SK-N-SH (cell line): ENCODE measurements at regions not wholly inside any gene's neighbourhood (a gene's known extent, or its start where the extent isn't known, plus 50 kb on each side); places are given as distances from the start of the nearest gene placed in this dataset.

Experiments used
- CTCF ChIA-PET: fragments of 300-600, 350-600 bp; formaldehyde crosslinking; extraction: SDS; loops from one replicate; lab custom pipeline; 2021; lab: Yijun Ruan, JAX
- POLR2A ChIA-PET: fragments of 350-600 bp; sonication (Branson Sonifier 250); formaldehyde crosslinking; extraction: SDS; loops from one replicate; lab custom pipeline; 2020; ENCODE audit warnings: antibody characterized with exemption, inconsistent platforms; lab: Yijun Ruan, JAX
- DNase-seq: peaks from one replicate; pipeline ENCODE4 v3.0.0; 2012
- H2AFZ ChIP-seq: fragments of 200-600 bp; sonication (generic); 2 replicates; pipeline ENCODE4 v1.8.1; 2016; ENCODE audit warnings: antibody characterized with exemption, mild to moderate bottlenecking, low read depth
- H3F3A ChIP-seq: fragments of 200-600 bp; sonication (generic); replicated peaks from 2 replicates; pipeline ENCODE3; 2016; ENCODE audit warnings: antibody characterized with exemption, mild to moderate bottlenecking; ENCODE audit not compliant: insufficient read depth
- H3K27ac ChIP-seq, 2 experiments: fragments of 200-500 bp in 1 of 2; fragments of 200-600 bp in 1 of 2; sonication (Bioruptor generic) in 1 of 2; sonication (generic), shearing (Covaris generic) in 1 of 2; 2 replicates each; pipeline versions ENCODE4 v1.5.1 to v1.6.1; 2014 to 2016; ENCODE audit warnings: low read depth in 2 of 2, inconsistent platforms in 1 of 2, low read length in 1 of 2, mild to moderate bottlenecking in 1 of 2, mixed read lengths in 1 of 2
- H3K27me3 ChIP-seq: fragments of 200-600 bp; sonication (generic), shearing (Covaris generic); 2 replicates; pipeline ENCODE4 v1.6.1; 2016; ENCODE audit warnings: mixed run types; ENCODE audit not compliant: insufficient read depth
- H3K36me3 ChIP-seq, 2 experiments: fragments of 200-500 bp in 1 of 2; fragments of 200-600 bp in 1 of 2; sonication (Bioruptor generic) in 1 of 2; sonication (generic) in 1 of 2; replicated peaks in 1 of 2; 2 replicates each; pipeline versions ENCODE3 to v1.5.1; 2014 to 2016; ENCODE audit warnings: low read length in 1 of 2, mild to moderate bottlenecking in 1 of 2; ENCODE audit not compliant: insufficient read depth in 2 of 2, control insufficient read depth in 1 of 2
- H3K4me1 ChIP-seq, 2 experiments: fragments of 200-500 bp in 1 of 2; fragments of 200-600 bp in 1 of 2; sonication (Bioruptor generic) in 1 of 2; sonication (generic), shearing (Covaris generic) in 1 of 2; 2 replicates each; pipeline versions ENCODE4 v1.5.1 to v1.6.1; 2014 to 2016; ENCODE audit warnings: low read depth in 1 of 2, low read length in 1 of 2, mixed run types in 1 of 2; ENCODE audit not compliant: insufficient read depth in 2 of 2, control insufficient read depth in 1 of 2
- H3K4me2 ChIP-seq: fragments of 200-600 bp; sonication (generic), shearing (Covaris generic); 2 replicates; pipeline ENCODE4 v1.6.1; 2017; ENCODE audit warnings: mixed run types
- H3K4me3 ChIP-seq, 2 experiments: fragments of 200-500 bp in 1 of 2; fragments of 200-600 bp in 1 of 2; sonication (Bioruptor generic) in 1 of 2; sonication (generic), shearing (Covaris generic) in 1 of 2; 2 replicates each; pipeline versions ENCODE4 v1.5.1 to v1.8.1; 2014 to 2016; ENCODE audit warnings: low read depth in 2 of 2, inconsistent platforms in 1 of 2, low read length in 1 of 2, mild to moderate bottlenecking in 1 of 2, mixed read lengths in 1 of 2, moderate library complexity in 1 of 2
- H3K79me2 ChIP-seq: fragments of 200-600 bp; sonication (generic); 2 replicates; pipeline ENCODE4 v1.8.1; 2017; ENCODE audit warnings: mild to moderate bottlenecking; ENCODE audit not compliant: insufficient read depth
- H3K9ac ChIP-seq: fragments of 200-600 bp; sonication (generic); 2 replicates; pipeline ENCODE4 v1.6.1; 2017; ENCODE audit warnings: mixed run types
- H3K9me2 ChIP-seq: fragments of 200-600 bp; sonication (generic); 2 replicates; pipeline ENCODE4 v1.6.1; 2017; ENCODE audit warnings: mixed run types
- H3K9me3 ChIP-seq: fragments of 200-600 bp; sonication (generic); 2 replicates; pipeline ENCODE4 v1.6.1; 2017; ENCODE audit warnings: mixed run types, mild to moderate bottlenecking, moderate library complexity
- H4K20me1 ChIP-seq: fragments of 200-600 bp; sonication (generic); 2 replicates; pipeline ENCODE4 v1.6.1; 2017; ENCODE audit warnings: mild to moderate bottlenecking, mixed run types; ENCODE audit not compliant: insufficient read depth
- CTCF ChIP-seq: fragments of 200-600 bp; sonication (generic); IDR thresholded peaks from 2 replicates; pipeline ENCODE4 v1.6.1; 2017; ENCODE audit warnings: antibody characterized with exemption, mild to moderate bottlenecking, moderate library complexity
- EP300 ChIP-seq, 2 experiments: IDR thresholded peaks; 2 replicates each; pipeline versions ENCODE4 v1.4.0 to v1.6.1; 2012; ENCODE audit warnings: borderline replicate concordance in 1 of 2, low read depth in 1 of 2, low read length in 1 of 2
- FOXM1 ChIP-seq: IDR thresholded peaks from 2 replicates; pipeline ENCODE4 v1.4.0; 2012; ENCODE audit warnings: low read depth, mild to moderate bottlenecking
- GABPA ChIP-seq: IDR thresholded peaks from 2 replicates; pipeline ENCODE4 v1.4.0; 2012; ENCODE audit warnings: low read depth, mild to moderate bottlenecking
- GATA2 ChIP-seq: sonication (generic); formaldehyde crosslinking; IDR thresholded peaks from 2 replicates; pipeline ENCODE4 v1.5.0; 2020; ENCODE audit warnings: mild to moderate bottlenecking, missing genetic modification reagents
- JUND ChIP-seq: IDR thresholded peaks from 2 replicates; pipeline ENCODE4 v1.4.0; 2012
- MAX ChIP-seq: IDR thresholded peaks from 2 replicates; pipeline ENCODE4 v1.4.0; 2012; ENCODE audit warnings: low read depth
- MEF2A ChIP-seq: IDR thresholded peaks from 2 replicates; pipeline ENCODE4 v1.4.0; 2012; ENCODE audit warnings: low read depth, borderline replicate concordance
- PBX3 ChIP-seq: IDR thresholded peaks from 2 replicates; pipeline ENCODE4; 2012
- POLR2AphosphoS5 ChIP-seq: IDR thresholded peaks from 2 replicates; pipeline ENCODE4 v1.6.1; 2012; ENCODE audit warnings: low read depth, low read length
- RAD21 ChIP-seq: IDR thresholded peaks from 2 replicates; pipeline ENCODE4 v1.6.1; 2012; ENCODE audit warnings: mild to moderate bottlenecking, low read length
- RCOR1 ChIP-seq: fragments of 150-350 bp; IDR thresholded peaks from 2 replicates; pipeline ENCODE4 v1.6.1; 2017; ENCODE audit warnings: antibody characterized with exemption, low read length
- REST ChIP-seq: IDR thresholded peaks from 2 replicates; pipeline ENCODE4 v1.6.1; 2012; ENCODE audit warnings: mild to moderate bottlenecking, low read depth, low read length, moderate library complexity
- RFX5 ChIP-seq: IDR thresholded peaks from 2 replicates; pipeline ENCODE4 v1.6.1; 2012; ENCODE audit warnings: mild to moderate bottlenecking, improper control_type of control experiment, low read length
- RXRA ChIP-seq: IDR thresholded peaks from 2 replicates; pipeline ENCODE4 v1.4.0; 2012; ENCODE audit warnings: low read depth, mild to moderate bottlenecking, borderline replicate concordance
- SMC3 ChIP-seq: IDR thresholded peaks from 2 replicates; pipeline ENCODE4 v1.6.1; 2012; ENCODE audit warnings: low read depth, low read length, improper control_type of control experiment
- TCF12 ChIP-seq: IDR thresholded peaks from 2 replicates; pipeline ENCODE4 v1.4.0; 2012
- TEAD4 ChIP-seq: IDR thresholded peaks from 2 replicates; pipeline ENCODE4 v1.4.0; 2012; ENCODE audit warnings: mild to moderate bottlenecking, borderline replicate concordance; ENCODE audit not compliant: insufficient read depth
- USF2 ChIP-seq: fragments of 150-350 bp; IDR thresholded peaks from 2 replicates; pipeline ENCODE4 v1.6.1; 2017; ENCODE audit warnings: antibody characterized with exemption, low read length, low read depth, borderline replicate concordance
- YY1 ChIP-seq: IDR thresholded peaks from 2 replicates; pipeline ENCODE4 v1.4.0; 2012; ENCODE audit warnings: low read depth, mild to moderate bottlenecking
- WGBS: methylation state at CpG from one replicate; pipeline ENCODE4 v1.1.6; 2017; ENCODE audit warnings: low lambda C conversion rate; 5-methylcytosine and 5-hydroxymethylcytosine counted together

GRCh38 chr11:23179609-23180008 is 319.3 kb upstream of the CCDC179 start:
- no peak overlapping the region for H3K27ac ChIP-seq
- H3K4me3 ChIP-seq: no peak overlapping the region
- no peaks in the 10 kb centered on the region for H4K20me1 ChIP-seq
- no peak overlapping the region for H2AFZ ChIP-seq
- H3K9ac ChIP-seq: no peak overlapping the region
- H3K79me2 ChIP-seq: no peaks in the 10 kb centered on the region
- H3F3A ChIP-seq: no peaks in the 10 kb centered on the region
- TF ChIP-seq MEF2A (no peak), YY1 (no peak), TEAD4 (no peak), POLR2AphosphoS5 (no peak), FOXM1 (no peak), MAX (no peak), TCF12 (no peak), GATA2 (no peak)
- ChIA-PET POLR2A (no interaction called here), CTCF (interaction anchor here (0.7 kb wide), 1 partner anchor 1081 kb away, joined by 3 read pairs; no protein-coding TSS in a partner anchor)
- H3K4me1 ChIP-seq: no peaks in the 10 kb centered on the region
- no peaks in the 10 kb centered on the region for H3K36me3 ChIP-seq
- no peak overlapping the region for H3K4me2 ChIP-seq
- WGBS: 17% methylated on average over 1 of the region's 1 CpG
- H3K27me3 ChIP-seq: no peaks in the 10 kb centered on the region
- H3K9me3 ChIP-seq: no peaks in the 10 kb centered on the region
- H3K9me2 ChIP-seq: no peaks in the 10 kb centered on the region
- no peak for DNase-seq

- Histone ChIP-seq H3K79me2 (no peaks in the 10 kb centered on the region), H2AFZ (no peak overlapping the region), H3K9me2 (no peaks in the 10 kb centered on the region), H3K27me3 (no peaks in the 10 kb centered on the region), H3K36me3 (no peaks in the 10 kb centered on the region), H3F3A (no peaks in the 10 kb centered on the region), H4K20me1 (no peaks in the 10 kb centered on the region), H3K4me3 (no peak overlapping the region), H3K9ac (no peak overlapping the region), H3K4me1 (no peaks in the 10 kb centered on the region), H3K4me2 (no peak overlapping the region), H3K27ac (no peak overlapping the region), H3K9me3 (no peaks in the 10 kb centered on the region)
- DNase-seq: no peak
- WGBS: 45% methylated on average over 4 of the region's 4 CpGs
- POLR2A ChIA-PET: no interaction called here
- CTCF ChIA-PET: no interaction called here
- TF ChIP-seq GABPA (no peak), YY1 (no peak), CTCF (no peak), RAD21 (no peak), PBX3 (no peak), RFX5 (no peak), GATA2 (no peak), REST (no peak), USF2 (no peak), JUND (no peak), RXRA (no peak), EP300 (IDR thresholded peaks at IDR 0.05; ENCODE audit: borderline replicate concordance in 1 of 2, low read depth in 1 of 2, low read length in 1 of 2) (no peak), RCOR1 (no peak), SMC3 (no peak)
Measured at GRCh38 chr11:23181022-23181807, 320.9 kb upstream of the CCDC179 start.
